IMR-90 (cell line): ENCODE measurements at regions not wholly inside any gene's neighbourhood (a gene's known extent, or its start where the extent isn't known, plus 50 kb on each side); places are given as distances from the start of the nearest gene placed in this dataset.

Experiments used
- ATAC-seq: fragments of 200-7000 bp; cut with Tn5 transposase; 2 replicates; pipeline ENCODE4 v1.9.1; 2020; ENCODE audit warnings: low read depth, mild to moderate bottlenecking, moderate library complexity
- BruUV-seq: library from RNA; stranded (reverse); fragments of 400-500 nt; replicated peaks from 2 replicates; lab custom pipeline; 2021; lab: Mats Ljungman, UMichigan
- CTCF ChIA-PET: fragments of 300-600 bp; formaldehyde crosslinking; extraction: SDS; loops from one replicate; lab custom pipeline; 2021; ENCODE audit warnings: antibody characterized with exemption; lab: Yijun Ruan, JAX
- POLR2A ChIA-PET: fragments of 300-600 bp; sonication (Branson Sonifier 250); formaldehyde crosslinking; loops from one replicate; lab custom pipeline; 2022; ENCODE audit warnings: antibody characterized with exemption; ENCODE audit not compliant: unreplicated experiment; lab: Charles Lee
- DNase-seq: peaks from one replicate; pipeline ENCODE4 v3.0.0; 2013
- H2AFZ ChIP-seq: replicated peaks from 2 replicates; pipeline ENCODE3; 2013; ENCODE audit warnings: low read length, mild to moderate bottlenecking; ENCODE audit not compliant: poor library complexity
- H2AK5ac ChIP-seq: 2 replicates; pipeline ENCODE4 v1.6.1; 2013; ENCODE audit warnings: low read depth, low read length, inconsistent platforms
- H2AK9ac ChIP-seq: replicated peaks from 2 replicates; pipeline ENCODE3; 2013; ENCODE audit warnings: mild to moderate bottlenecking, low read depth, low read length, moderate library complexity; ENCODE audit not compliant: poor library complexity
- H2BK120ac ChIP-seq: 2 replicates; pipeline ENCODE4 v1.6.1; 2013; ENCODE audit warnings: low read depth, low read length, inconsistent platforms
- H2BK15ac ChIP-seq: 3 replicates; pipeline ENCODE4 v1.6.1; 2013; ENCODE audit warnings: low read depth, low read length, inconsistent platforms
- H2BK20ac ChIP-seq: 2 replicates; pipeline ENCODE4 v1.6.1; 2013; ENCODE audit warnings: low read depth, mild to moderate bottlenecking, inconsistent platforms, low read length, moderate library complexity
- H2BK5ac ChIP-seq: 2 replicates; pipeline ENCODE4 v1.6.1; 2013; ENCODE audit warnings: mild to moderate bottlenecking, low read depth, low read length, inconsistent platforms; ENCODE audit not compliant: poor library complexity, severe bottlenecking
- H3K14ac ChIP-seq: replicated peaks from 2 replicates; pipeline ENCODE4 v1.6.1; 2013; ENCODE audit warnings: low read depth, low read length, inconsistent platforms
- H3K18ac ChIP-seq: 2 replicates; pipeline ENCODE4 v1.6.1; 2013; ENCODE audit warnings: low read depth, low read length, control low read depth
- H3K23ac ChIP-seq: 2 replicates; pipeline ENCODE4 v1.6.1; 2013; ENCODE audit warnings: low read depth, low read length, inconsistent platforms
- H3K27ac ChIP-seq: 2 replicates; pipeline ENCODE4 v1.5.1; 2013; ENCODE audit warnings: mild to moderate bottlenecking, control low read depth, low read length; ENCODE audit not compliant: insufficient read depth
- H3K27me3 ChIP-seq: 2 replicates; pipeline ENCODE4 v1.6.1; 2013; ENCODE audit warnings: low read length; ENCODE audit not compliant: control insufficient read depth, insufficient read depth
- H3K36me3 ChIP-seq: 2 replicates; pipeline ENCODE4 v1.6.1; 2013; ENCODE audit warnings: low read length, mixed read lengths; ENCODE audit not compliant: control insufficient read depth, insufficient read depth
- H3K4ac ChIP-seq: 2 replicates; pipeline ENCODE4 v1.6.1; 2013; ENCODE audit warnings: low read depth, low read length, inconsistent platforms
- H3K4me1 ChIP-seq: 2 replicates; pipeline ENCODE4 v1.6.1; 2013; ENCODE audit warnings: low read length, mixed read lengths; ENCODE audit not compliant: control insufficient read depth, insufficient read depth
- H3K4me2 ChIP-seq: 2 replicates; pipeline ENCODE4 v1.6.1; 2013; ENCODE audit warnings: low read depth, mild to moderate bottlenecking, control low read depth, low read length, moderate library complexity
- H3K4me3 ChIP-seq: 2 replicates; pipeline ENCODE4 v1.5.1; 2013; ENCODE audit warnings: low read depth, mild to moderate bottlenecking, control low read depth, low read length, moderate library complexity; ENCODE audit not compliant: insufficient read depth
- H3K56ac ChIP-seq: 2 replicates; pipeline ENCODE4 v1.6.1; 2013; ENCODE audit warnings: low read length, inconsistent platforms; ENCODE audit not compliant: insufficient read depth; ENCODE audit errors: extremely low read depth
- H3K79me1 ChIP-seq, 2 experiments: 2 replicates each; pipeline ENCODE4 v1.6.1; 2013; ENCODE audit warnings: low read length in 2 of 2, inconsistent platforms in 1 of 2, low read depth in 1 of 2
- H3K9ac ChIP-seq: 2 replicates; pipeline ENCODE4 v1.6.1; 2013; ENCODE audit warnings: low read depth, low read length, control low read depth
- H3K9me1 ChIP-seq: 2 replicates; pipeline ENCODE4 v1.6.1; 2013; ENCODE audit warnings: low read length, inconsistent platforms; ENCODE audit not compliant: insufficient read depth
- H3K9me3 ChIP-seq: 2 replicates; pipeline ENCODE4 v1.6.1; 2013; ENCODE audit warnings: low read length; ENCODE audit not compliant: control insufficient read depth, insufficient read depth
- H4K20me1 ChIP-seq: 2 replicates; pipeline ENCODE4 v1.6.1; 2013; ENCODE audit warnings: low read length, inconsistent platforms; ENCODE audit not compliant: insufficient read depth
- H4K5ac ChIP-seq: 2 replicates; pipeline ENCODE4 v1.6.1; 2013; ENCODE audit warnings: mild to moderate bottlenecking, low read depth, low read length, control low read depth
- H4K8ac ChIP-seq, 2 experiments: 2 replicates each; pipeline ENCODE4 v1.6.1; 2013; ENCODE audit warnings: low read depth in 2 of 2, low read length in 2 of 2, control low read depth in 1 of 2, inconsistent platforms in 1 of 2
- H4K91ac ChIP-seq: 2 replicates; pipeline ENCODE4 v1.6.1; 2013; ENCODE audit warnings: low read depth, low read length, inconsistent platforms; ENCODE audit not compliant: insufficient read depth
- BHLHE40 ChIP-seq: fragments of 150-350 bp; IDR thresholded peaks from 2 replicates; pipeline ENCODE4 v1.6.1; 2016; ENCODE audit warnings: mild to moderate bottlenecking, low read depth, low read length
- CEBPB ChIP-seq: IDR thresholded peaks from 2 replicates; pipeline ENCODE4 v1.6.1; 2012; ENCODE audit warnings: low read depth, low read length, improper control_type of control experiment
- CHD1 ChIP-seq: IDR thresholded peaks from 2 replicates; pipeline ENCODE4 v1.6.1; 2012; ENCODE audit warnings: low read depth, low read length, improper control_type of control experiment
- CTCF ChIP-seq: conservative IDR thresholded peaks from 2 replicates; pipeline ENCODE4 v1.5.1; 2012; ENCODE audit warnings: mild to moderate bottlenecking, low read depth, low read length, improper control_type of control experiment
- ELK1 ChIP-seq: fragments of 150-350 bp; IDR thresholded peaks from 2 replicates; pipeline ENCODE4 v1.6.1; 2016; ENCODE audit warnings: low read depth, mild to moderate bottlenecking, low read length, moderate library complexity, borderline replicate concordance
- FOS ChIP-seq: fragments of 150-350 bp; IDR thresholded peaks from 2 replicates; pipeline ENCODE4 v1.6.1; 2016; ENCODE audit warnings: low read depth, low read length
- MAFK ChIP-seq: IDR thresholded peaks from 2 replicates; pipeline ENCODE4 v1.6.1; 2012; ENCODE audit warnings: low read depth, low read length, improper control_type of control experiment
- MAZ ChIP-seq: IDR thresholded peaks from 2 replicates; pipeline ENCODE4 v1.6.1; 2012; ENCODE audit warnings: low read depth, mild to moderate bottlenecking, low read length, improper control_type of control experiment, moderate library complexity, borderline replicate concordance
- MXI1 ChIP-seq: IDR thresholded peaks from 2 replicates; pipeline ENCODE4 v1.6.1; 2012; ENCODE audit warnings: low read depth, mild to moderate bottlenecking, low read length, moderate library complexity, borderline replicate concordance
- NFE2L2 ChIP-seq: fragments of 150-350 bp; IDR thresholded peaks from 2 replicates; pipeline ENCODE4 v1.6.1; 2016; ENCODE audit warnings: low read depth, mild to moderate bottlenecking, low read length
- POLR2A ChIP-seq: IDR thresholded peaks from 2 replicates; pipeline ENCODE4 v1.6.1; 2012; ENCODE audit warnings: mild to moderate bottlenecking, low read depth, low read length
- RAD21 ChIP-seq: IDR thresholded peaks from 2 replicates; pipeline ENCODE4 v1.6.1; 2012; ENCODE audit warnings: low read length, improper control_type of control experiment
- RCOR1 ChIP-seq: IDR thresholded peaks from 2 replicates; pipeline ENCODE4 v1.6.1; 2012; ENCODE audit warnings: mild to moderate bottlenecking, low read length, improper control_type of control experiment; ENCODE audit not compliant: insufficient replicate concordance
- RFX5 ChIP-seq: IDR thresholded peaks from 2 replicates; pipeline ENCODE4 v1.8.0; 2012; ENCODE audit warnings: low read depth, mild to moderate bottlenecking, low read length, moderate library complexity
- SMC3 ChIP-seq: fragments of 150-350 bp; IDR thresholded peaks from 2 replicates; pipeline ENCODE4 v1.6.1; 2016; ENCODE audit warnings: low read depth, mild to moderate bottlenecking, antibody characterized with exemption, low read length, moderate library complexity
- USF2 ChIP-seq: fragments of 150-350 bp; IDR thresholded peaks from 2 replicates; pipeline ENCODE4 v1.6.1; 2017; ENCODE audit warnings: mild to moderate bottlenecking, antibody characterized with exemption, low read length, low read depth
- WGBS, 2 experiments: methylation state at CpG; one replicate each; pipeline versions ENCODE4 v1.1.5 to v1.1.7; 2013; ENCODE audit warnings: missing lambda C conversion rate in 2 of 2; ENCODE audit not compliant: insufficient read length in 1 of 2; ENCODE audit errors: extremely low coverage in 2 of 2; 5-methylcytosine and 5-hydroxymethylcytosine counted together
- dilution Hi-C: fragments of 300-500 bp; cut with HindIII; formaldehyde crosslinking; loops from one replicate; pipeline ENCODE4 v1.14.3; 2018; ENCODE audit warnings: low sequenced_read_pairs; ENCODE audit not compliant: unreplicated experiment
- in situ Hi-C: fragments of 300-500 bp; cut with MboI; formaldehyde crosslinking; loops from 3 replicates; pipeline ENCODE4 v1.14.3; 2019; ENCODE audit warnings: low sequenced_read_pairs, inconsistent platforms, mixed read lengths
- intact Hi-C: fragments of 100-400 bp; cut with micrococcal nuclease; formaldehyde crosslinking; loops from 2 replicates; pipeline ENCODE4 v1.10.0; 2022

DNA sequence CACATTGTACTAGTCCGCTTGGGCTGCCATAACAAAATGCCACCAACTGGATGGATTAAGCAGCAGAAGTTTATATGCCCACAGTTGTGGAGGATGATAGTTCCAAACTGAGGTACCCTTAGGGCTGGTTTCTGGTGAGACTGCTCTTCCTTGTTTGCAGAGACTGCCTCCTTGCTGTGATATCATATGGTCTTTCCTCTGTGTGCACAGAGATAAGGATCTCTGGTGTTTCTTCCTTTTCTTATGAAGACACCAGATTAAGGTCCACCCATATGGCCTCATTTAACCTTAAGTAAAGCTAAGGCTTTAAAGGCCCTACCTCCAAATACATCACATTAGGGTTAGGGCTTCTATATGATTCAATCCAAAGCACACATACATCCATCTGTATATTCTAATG is 738.2 kb upstream of the GCFC2 start:
- Histone ChIP-seq H3K18ac (no peak overlapping the region), H3K4me3 (no peak overlapping the region), H3K14ac (no peak overlapping the region), H2BK20ac (no peak overlapping the region), H3K4ac (no peak overlapping the region), H4K5ac (no peak overlapping the region), H4K8ac (no peak overlapping the region), H3K9me3 (no peaks in the 10 kb centered on the region), H2BK5ac (no peak overlapping the region), H2BK15ac (no peak overlapping the region), H3K36me3 (no peaks in the 10 kb centered on the region), H3K79me1 (no peaks in the 10 kb centered on the region), H3K56ac (no peak overlapping the region), H3K27me3 (no peaks in the 10 kb centered on the region), H3K9me1 (no peaks in the 10 kb centered on the region), H2AK5ac (no peak overlapping the region), H2AFZ (no peak overlapping the region), H2BK120ac (no peak overlapping the region), H3K23ac (no peak overlapping the region), H2AK9ac (no peak overlapping the region), H4K91ac (no peak overlapping the region), H3K4me1 (no peaks in the 10 kb centered on the region), H3K27ac (no peak overlapping the region), H4K20me1 (no peaks in the 10 kb centered on the region), H3K4me2 (no peak overlapping the region), H3K9ac (no peak overlapping the region)
- WGBS, 2 experiments: no CpG with 5 or more reads among the region's 1 CpG
- ChIA-PET CTCF (no interaction called here), POLR2A (no interaction called here)
- dilution Hi-C loops (no loop called here), intact Hi-C loops (no loop called here), in situ Hi-C loops (no loop called here)
- no peak for TF ChIP-seq SMC3
- no peak for TF ChIP-seq MAZ
- TF ChIP-seq ELK1: no peak
- no peak for TF ChIP-seq MXI1
- TF ChIP-seq NFE2L2: no peak
- TF ChIP-seq POLR2A: no peak
- no peak for TF ChIP-seq BHLHE40
- no peak for TF ChIP-seq RCOR1
- TF ChIP-seq RAD21: no peak
- TF ChIP-seq RFX5: no peak
- TF ChIP-seq FOS: no peak
- no peak for TF ChIP-seq CTCF
- TF ChIP-seq USF2: no peak
- no peak for TF ChIP-seq MAFK
- no peak for TF ChIP-seq CHD1
- TF ChIP-seq CEBPB: no peak
- DNase-seq (no peak), ATAC-seq (no peak)
- BruUV-seq: no TSS peak
